D341Med (cell line): ENCODE measurements at regions not wholly inside any gene's neighbourhood (a gene's known extent, or its start where the extent isn't known, plus 50 kb on each side); places are given as distances from the start of the nearest gene placed in this dataset.

Experiments used
- DNase-seq: peaks from one replicate; pipeline ENCODE4 v3.0.0; 2012; ENCODE audit warnings: low spot score

DNA sequence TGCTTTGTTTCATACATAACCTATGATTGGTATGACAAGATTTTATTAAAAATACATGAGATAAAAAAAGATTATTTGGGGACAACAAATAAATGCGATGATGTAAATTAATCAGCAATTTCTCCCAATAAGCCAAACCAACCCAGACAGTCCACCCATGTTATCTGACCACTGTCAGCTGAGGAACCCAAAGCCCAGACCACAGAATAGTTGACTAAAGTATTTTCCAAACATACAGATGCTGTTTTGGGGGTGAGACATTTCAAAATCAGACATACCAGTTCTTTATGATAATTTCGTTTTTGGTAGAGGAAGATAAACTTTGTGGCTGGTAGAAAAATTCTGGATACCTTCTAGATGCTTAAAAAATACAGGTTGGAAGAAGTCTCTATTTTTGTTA lies 650.8 kb upstream of the FAM241A start:
- no peak for DNase-seq

DNA sequence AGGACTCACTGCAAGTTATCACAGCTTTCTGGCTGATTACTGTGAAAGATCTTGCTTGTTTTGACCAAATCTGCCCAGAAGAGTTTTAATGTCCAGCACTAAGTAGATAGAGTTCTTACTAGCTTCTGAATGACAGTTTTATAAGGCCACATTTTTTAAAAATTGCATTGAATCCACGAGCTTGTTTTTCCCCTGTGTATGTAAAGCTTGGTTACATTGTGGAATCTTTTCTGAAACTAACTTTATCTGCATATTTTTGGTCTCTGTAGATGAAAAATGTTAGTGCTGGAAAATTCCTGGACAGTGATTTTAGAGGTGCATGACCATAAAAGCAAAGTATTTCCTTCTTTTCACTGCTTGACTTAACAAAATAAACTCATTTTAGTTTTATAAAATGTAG lies 650.3 kb upstream of the FAM241A start:
- no peak for DNase-seq

DNA sequence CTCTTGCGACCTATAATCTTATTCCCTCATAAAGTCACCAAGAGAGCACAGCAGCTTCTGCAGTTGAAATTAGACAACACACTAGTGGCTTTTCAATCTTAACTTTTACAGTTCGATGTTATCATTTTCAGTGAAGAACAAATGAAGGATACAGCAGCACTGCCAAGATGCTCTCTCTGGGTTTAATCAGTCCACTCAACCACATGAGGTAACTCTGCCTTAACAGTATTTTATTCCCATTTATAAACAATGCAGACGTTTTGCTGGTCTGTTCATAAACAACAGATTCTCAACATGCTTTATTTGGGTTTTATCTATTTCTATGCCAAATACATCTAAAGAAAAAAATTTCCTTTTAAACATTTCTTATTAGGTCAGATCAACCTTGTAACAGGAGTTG lies 646.0 kb upstream of the FAM241A start:
- DNase-seq = no peak

DNA sequence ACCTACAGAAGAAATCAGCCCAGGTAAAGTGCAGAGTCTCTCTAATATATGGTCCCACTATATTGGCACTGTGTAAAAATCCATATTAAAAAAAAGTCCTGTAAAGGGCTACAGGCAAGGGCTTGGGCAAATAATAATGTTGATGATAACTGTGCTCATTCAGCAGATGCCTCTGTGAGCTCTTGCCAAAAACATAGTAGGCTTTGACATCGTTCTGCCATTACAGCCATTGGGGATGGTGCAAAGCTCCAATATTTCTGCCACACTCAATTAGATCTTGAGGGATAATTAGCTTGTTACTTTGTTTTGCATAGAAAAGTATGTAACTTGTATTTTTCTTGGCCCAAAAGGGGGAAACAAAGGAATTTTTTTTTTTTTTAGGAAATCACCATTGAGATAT lies 645.5 kb upstream of the FAM241A start:
- no peak for DNase-seq

DNA sequence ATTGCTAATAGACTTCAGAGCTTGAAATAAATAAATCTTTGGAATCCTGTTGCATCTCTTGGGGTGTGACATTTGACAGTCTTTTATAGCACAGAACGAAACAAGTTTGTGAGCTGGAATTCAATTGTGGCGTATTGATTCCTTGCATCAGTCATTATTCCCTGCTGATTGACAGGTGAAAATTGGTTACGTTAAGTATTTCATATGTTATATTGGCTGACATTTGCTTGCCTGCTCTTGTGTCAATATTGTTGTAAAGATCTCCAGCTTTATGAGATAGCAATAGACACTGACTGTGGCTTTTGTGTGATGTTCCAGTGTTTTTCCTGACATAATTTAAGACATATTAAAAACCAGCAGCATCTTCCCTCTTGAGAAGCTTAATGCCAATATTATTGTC lies 644.4 kb upstream of the FAM241A start:
- no peak for DNase-seq

DNA sequence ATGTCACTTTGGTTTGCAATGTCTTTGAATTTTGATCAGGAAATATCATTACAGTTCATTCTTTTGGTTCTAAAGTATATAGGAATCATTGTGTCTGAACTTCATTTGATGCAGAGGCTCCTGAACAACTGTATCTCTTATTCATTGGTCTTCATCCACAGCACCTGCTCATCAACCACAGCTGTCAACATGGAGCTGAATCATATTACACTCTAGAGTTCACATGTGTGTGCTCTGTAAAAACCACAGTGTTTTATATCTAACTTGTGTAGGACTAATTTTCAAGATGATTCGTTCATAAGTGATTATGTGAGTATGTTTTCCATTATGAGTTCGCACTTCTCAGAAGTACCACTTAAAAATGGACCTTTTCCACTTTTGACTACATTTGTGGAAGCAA lies 643.3 kb upstream of the FAM241A start:
- no peak for DNase-seq

DNA sequence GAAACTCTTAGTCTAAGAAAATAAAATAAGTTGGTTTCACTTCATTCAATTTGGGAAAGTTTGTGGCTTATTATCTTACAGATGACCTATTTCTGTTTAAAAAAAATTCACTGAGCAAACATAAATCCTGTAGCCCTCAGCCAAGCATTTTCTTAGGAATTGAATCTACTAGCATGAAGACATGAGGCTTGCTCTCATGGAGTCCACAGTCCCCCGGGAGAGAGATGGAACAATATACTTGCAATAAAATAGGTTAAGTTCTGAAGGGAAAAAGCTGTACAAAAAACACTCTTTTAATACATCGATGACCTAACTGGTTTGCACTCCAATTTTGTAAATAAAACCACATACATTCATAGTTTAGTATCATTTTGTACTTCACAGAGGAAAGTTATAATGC lies 642.6 kb upstream of the FAM241A start:
- DNase-seq = no peak

DNA sequence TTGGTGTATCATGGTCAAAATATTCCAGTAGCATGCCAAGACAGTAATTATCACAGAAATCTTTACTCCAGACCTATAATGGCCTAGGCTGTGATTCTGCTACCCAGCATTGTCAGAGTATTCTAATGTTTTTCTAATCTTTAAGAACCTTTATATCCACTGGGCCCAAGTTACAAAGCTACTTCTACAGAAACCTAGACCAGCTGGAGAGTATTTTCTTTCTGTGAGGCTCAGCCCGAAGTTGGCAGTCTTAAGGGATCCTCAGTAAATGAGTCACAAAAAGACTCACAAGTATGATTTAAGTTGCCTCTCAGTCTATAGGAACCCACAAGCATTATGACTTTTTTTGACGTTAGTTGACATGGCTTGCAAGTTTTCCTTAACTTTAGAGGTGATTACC lies 638.5 kb upstream of the FAM241A start:
- DNase-seq = no peak

DNA sequence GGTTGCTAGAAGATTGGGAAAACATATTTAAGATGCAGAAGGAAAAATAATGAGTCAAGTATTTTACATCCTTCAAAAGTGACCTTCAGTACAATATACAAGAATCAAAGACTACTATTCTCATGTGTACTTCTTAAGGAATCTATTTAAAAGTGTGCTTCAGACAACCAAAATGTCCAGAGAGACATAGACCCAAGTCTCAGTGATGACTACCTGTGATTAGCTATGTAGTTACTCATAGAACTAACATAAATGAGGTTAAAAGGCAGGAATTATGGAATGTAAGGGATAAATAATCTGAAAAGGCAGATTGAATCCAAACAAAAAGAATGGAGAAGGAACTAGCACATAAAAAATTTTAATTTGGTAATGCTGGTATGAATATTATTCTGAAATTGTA lies 634.7 kb upstream of the FAM241A start:
- no peak for DNase-seq

DNA sequence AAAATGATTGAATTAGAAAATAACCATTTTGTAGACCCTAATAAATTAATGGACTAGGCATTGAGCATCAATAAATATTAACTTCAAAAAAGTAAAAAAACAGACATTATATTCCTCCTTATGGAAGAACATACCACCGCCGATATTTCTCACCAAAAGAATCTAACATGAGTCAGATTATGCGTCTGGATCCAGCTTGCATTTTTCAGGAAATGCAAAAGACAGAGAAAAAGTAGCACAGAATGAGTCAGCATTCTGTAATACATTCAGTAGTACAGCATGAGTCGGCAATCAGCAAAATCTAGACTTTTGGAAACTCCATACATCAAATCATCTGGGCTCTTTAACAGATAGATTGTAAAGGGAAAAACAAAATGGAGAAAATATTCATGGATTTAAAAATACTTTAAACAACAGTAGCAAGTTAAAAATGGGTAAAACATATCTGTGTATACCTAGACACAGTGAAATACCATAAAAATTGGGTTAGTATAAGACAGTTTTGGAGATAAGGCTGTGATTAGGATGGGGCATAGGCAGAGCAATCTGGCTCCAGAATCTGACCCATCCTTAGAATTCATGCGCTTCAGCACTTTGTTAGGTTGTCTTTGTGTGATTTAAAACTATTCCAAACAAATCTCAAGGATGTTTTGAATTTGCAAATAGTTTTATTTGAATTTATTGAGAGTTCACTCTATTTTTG lies 633.0 kb upstream of the FAM241A start:
- no peak for DNase-seq

DNA sequence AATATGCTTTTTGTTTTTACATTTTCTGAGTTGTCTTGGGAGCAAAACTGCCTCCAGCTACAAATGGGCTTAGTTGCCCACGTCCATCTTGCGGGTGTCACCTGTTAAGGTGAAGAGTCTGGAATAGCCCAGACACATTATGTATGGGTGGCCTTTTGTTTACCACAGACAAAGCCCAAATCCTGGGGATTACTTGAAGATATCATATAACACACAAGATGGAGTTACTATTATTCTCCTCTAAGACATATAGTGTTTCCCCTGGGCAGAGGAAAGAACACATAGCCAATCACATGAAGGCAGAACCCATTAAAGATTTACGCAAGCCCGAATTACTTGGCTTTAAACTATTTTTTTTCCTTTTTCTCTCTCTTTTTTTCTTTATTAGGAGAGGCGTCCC lies 625.6 kb upstream of the FAM241A start:
- DNase-seq = no peak

DNA sequence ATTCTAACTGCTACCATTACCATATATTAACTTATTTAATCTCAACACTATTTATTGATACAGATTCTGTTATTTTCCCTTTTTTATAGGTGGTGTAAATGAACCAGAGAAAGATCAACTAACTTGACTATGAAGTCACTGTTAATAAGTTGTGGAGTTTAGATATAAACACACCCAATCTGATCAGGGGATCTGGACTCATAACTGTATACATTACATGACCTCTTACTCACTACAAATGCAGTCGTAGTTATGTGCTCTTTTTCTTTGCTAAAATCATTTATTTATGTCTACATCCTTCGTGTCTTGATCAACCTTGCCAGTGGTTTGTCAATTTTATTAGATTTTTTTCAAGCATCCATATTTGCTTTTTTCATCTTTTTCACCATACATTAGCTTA lies 614.8 kb upstream of the FAM241A start:
- DNase-seq = no peak

DNA sequence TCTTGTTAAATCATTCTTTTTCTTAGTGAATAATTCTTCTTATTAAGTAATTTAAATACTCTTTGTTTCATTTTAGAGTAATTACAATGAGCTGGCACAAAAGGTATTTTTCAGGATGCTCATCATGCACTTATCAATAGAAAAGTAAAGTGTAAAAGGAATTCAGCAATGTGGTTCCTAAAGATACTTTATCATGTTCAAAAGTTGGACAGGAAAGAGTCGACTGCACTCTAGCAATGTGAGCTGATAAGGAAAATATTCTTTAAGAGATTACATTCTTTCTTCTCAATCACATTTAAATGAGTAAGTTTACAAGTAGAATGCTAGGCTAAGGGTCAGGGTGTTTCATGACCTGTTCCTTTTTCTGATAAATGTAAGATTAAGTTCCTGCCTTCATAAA lies 609.5 kb upstream of the FAM241A start:
- no peak for DNase-seq

DNA sequence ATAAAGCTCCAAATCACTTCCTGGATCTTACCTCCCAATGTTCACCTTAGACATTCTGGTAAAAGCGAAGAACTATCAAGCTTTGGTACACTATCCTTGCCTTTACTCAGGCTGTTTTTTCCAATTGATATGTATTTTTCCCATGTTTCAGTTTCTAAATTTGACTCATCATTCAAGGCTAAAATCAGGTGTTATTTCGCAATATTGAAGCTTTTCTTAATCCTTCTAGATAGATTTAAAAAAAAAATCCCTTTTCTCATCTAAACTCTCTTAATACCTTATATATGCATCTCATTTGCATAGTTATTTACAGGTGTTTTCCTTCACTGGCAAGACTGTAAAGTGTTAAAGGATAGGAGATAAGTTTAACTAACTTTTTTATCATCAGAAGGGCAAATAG lies 608.1 kb upstream of the FAM241A start:
- no peak for DNase-seq

DNA sequence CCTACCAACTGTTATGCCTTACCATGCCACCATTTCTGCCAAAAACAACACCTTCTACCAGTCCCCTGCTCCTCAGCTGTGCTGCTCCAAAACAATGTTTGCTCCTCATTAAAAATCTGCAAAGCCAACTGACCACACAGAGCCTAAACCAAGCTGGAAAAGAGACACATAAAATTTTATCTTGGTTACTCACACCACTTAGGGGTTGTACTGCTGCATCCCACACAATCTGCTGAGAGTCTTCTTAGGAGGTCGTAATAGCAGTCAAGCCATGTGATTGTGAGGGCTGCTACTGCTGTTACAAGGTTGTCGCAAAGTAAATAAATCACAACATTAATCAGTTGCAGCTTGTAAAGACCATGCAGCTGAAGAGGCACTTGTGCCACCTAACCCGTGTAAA lies 607.4 kb upstream of the FAM241A start:
- no peak for DNase-seq

DNA sequence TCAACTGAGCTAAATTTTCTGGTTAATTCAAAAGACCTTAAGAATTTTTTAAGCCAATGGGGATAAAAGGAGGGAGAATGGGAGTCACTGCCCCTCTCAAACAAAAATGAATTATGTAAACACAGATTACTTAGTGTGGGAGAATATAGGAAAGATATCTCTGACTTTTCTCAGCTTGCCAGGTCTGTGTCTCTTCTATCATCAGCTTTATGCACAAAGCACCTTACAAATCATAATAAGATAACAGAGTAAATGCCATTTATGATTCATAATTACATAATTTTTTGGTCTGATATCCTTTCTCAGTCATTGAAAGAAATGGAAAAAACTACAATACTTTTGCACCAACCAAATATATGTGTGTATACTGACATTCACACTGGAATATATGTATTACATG lies 604.6 kb upstream of the FAM241A start:
- no peak for DNase-seq

DNA sequence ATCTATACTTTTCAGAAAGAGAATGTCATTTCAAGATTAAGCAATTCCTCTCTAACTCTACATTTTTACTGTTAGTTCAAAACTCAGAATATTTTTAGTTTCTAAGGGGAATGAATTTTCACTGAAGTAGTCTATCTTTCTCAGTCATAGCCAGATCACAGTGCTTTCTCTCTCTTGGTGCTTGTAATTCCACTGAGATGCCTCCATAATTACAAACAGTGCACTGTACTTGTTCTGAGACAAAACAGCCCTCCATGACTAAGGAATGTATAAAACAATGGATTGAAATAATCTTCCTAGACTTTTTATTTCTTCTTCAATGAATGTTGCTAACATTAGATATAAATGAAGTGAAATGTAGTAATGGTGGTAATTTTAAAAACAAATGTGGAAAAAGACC lies 603.2 kb upstream of the FAM241A start:
- no peak for DNase-seq

DNA sequence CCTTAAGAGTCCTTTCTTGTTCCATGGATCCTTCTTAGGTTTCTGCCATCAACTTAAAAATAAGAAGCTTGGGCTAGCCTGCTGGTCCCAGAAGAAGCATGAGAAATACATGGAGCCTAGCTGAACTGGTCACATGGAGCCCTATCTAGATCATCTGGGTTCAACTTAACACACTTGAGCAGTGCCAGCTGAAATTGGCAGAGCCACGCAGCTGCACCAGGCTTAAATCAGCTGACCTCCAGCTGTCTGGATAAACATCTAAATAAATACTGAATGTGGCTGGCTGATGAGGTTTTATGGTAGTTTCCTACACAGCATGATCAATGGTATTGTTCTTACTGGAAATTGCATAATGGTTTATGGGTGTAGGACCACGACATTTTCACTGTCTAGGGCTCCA lies 598.4 kb upstream of the FAM241A start:
- no peak for DNase-seq

DNA sequence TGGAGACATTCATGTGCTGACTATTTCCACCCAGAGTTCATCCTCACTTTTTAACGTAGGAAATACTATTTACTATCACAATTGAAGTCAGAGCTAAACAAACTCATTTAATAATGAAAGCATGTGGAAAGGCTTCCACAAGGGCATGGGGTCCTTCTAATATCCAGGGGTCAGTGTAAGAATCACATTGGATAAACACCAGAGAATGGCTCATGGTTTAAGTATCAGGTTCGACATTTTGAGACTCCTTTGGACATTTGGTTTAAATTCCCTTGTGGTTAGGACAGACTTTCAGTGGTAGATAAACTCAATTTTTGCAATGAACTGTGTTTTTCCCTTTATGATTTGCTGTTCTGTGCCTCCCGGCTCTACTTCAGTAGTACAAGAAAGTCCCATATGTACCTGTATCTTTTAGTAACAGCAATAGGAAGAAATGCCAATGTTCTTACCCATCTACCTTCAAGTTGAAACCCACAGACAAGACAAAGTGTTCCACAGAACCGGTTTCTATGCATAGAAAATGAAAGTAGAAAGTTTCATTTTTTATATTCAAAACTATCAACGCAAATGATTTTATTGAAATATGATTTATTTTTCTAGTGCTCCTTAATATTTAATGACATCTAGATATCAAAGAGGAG lies 589.0 kb upstream of the FAM241A start:
- no peak for DNase-seq

DNA sequence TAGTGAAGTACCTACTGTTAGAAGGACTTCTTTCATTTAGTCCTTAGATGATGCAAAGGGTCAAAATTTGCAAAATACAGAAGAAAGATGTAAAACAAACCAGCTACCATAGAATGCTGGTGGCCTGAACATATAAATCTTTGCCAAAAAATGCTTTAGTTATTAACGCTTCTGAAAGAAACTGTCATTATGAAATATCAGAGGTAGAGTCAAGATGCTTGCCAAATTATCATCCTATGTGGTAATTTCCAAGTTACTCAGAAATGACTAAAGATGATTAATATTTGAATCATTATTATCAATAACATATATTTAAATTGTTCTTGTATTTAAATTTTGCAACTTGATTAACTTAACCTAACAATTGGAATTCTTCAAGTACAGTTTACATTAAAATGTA lies 588.4 kb upstream of the FAM241A start:
- no peak for DNase-seq

DNA sequence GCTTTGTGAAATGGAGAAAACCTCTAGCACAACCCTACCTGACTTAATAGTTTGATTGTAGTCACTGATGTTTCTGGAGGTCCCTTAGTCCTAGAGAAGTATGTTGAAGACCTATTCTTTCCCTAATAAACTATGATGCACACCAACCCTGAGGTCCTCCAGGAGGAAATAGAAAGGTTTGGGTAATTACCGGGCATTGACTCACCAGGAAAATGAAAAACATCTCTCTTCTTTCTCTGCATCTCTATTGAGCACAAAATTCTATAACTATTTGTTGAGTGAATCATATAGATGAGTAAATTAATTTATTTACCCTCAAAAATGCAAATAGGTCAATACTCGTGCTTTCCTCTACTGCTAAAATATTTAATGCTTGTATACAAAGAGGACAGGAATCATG lies 582.4 kb upstream of the FAM241A start:
- DNase-seq = no peak

DNA sequence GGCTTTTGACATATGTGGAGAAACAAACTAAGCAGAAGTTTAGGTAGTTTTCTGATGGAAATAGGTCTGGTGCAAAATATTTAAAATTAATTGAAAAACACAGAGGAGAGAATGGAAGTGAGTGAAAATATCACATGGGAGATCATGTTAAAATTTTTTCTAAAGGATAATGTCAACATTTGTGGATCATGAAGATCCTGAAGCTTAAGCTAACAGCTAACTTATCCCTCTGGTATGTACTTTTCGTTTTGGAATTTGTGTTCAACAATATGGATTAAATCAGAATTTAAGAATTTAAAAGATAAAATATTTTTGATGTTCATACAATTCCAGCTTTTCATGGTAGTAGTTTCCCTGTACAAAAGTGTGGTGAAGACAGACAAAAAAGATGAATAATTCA lies 572.8 kb upstream of the FAM241A start:
- no peak for DNase-seq

DNA sequence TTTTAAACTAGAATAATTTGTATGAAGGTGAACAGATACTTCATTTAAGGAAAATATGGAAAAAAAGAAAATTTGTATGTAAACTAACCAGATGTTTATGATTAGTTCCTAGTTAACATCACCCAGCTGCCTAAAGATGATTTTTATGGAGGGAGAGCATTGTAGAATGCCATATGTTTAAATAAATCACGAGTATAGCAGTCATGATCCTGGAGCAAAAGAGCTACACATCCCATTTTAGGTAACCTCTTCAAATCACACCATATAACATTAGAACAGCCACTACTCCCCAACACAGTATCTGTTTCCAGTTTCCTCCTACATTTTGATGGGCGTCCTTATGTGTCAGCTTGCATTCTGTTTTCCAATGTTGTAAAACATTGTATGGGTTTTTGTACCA lies 571.9 kb upstream of the FAM241A start:
- no peak for DNase-seq

DNA sequence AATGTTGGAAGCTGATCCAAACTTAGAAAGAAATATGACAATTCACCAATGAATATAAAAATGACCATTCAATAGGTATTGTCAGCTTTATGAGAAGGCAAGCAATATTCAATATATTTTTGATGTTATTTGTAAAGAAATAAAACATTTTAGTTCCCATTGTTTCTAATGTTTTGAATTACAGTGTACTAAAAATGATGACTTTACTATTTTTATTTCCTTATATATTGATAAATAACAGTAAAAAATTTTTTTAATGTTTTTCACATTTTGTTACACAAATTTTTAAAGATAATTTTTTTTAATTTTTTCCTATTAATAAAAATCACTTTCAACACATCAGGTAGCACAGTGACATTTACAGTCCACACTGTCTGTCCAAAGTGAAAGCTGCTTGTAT lies 565.5 kb upstream of the FAM241A start:
- no peak for DNase-seq
